HG02938 (cell line): ENCODE measurements at regions not wholly inside any gene's neighbourhood (a gene's known extent, or its start where the extent isn't known, plus 50 kb on each side); places are given as distances from the start of the nearest gene placed in this dataset.

Source experiments
- ATAC-seq: cut with Tn5 transposase; IDR thresholded peaks from one replicate; pipeline ENCODE4 v1.9.1; 2021; ENCODE audit warnings: mild to moderate bottlenecking, moderate library complexity; ENCODE audit not compliant: unreplicated experiment

DNA sequence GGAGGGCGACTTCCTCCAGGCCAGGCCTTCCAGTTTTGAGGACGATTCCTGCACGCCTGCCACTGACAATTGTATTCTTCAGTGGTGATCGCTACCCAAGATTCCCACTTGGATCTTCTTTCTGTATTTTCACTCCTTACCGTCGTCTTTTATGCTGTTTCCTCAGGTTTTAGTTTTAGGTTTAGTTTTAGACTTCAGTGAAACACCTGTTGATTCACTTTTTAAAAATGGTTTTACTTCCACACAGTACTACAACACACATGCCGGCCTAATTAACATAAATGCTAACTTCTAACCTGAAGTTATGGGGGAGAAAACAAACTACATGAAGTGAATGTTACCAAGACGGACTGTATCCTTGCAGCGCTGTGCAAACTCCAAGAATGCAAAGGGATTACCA lies 530.6 kb upstream of the MGMT start:
- no peak for ATAC-seq

GRCh38 chr10:128938558-128938957 lies 528.5 kb upstream of the MGMT start:
- ATAC-seq, result no peak

- ATAC-seq, result no peak
Observed at GRCh38 chr10:128940081-128940480, 527.0 kb upstream of the MGMT start.

GRCh38 chr10:128943111-128943510 lies 523.9 kb upstream of the MGMT start:
- ATAC-seq, result no peak

DNA sequence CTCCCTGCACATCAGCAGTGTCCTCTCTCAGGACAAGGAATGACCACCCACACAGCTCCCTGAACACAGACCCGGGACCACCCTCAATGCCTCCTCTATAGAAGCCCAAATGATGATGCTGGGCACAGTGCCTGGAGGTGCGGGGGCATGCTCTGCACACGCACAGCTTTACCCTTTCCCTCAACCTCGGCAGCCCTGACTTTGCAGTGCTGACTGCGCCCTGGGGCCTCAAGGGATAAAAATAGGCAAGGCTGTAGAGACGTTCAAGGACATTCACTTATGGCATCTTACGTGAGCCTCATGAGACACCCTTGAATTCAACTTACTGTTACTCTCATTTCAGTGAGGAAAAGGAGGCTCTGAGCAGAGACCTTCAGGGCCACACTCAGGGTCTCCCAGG lies 521.6 kb upstream of the MGMT start:
- no peak for ATAC-seq

GRCh38 chr10:128950159-128950915 lies 516.7 kb upstream of the MGMT start:
- no peak for ATAC-seq

DNA sequence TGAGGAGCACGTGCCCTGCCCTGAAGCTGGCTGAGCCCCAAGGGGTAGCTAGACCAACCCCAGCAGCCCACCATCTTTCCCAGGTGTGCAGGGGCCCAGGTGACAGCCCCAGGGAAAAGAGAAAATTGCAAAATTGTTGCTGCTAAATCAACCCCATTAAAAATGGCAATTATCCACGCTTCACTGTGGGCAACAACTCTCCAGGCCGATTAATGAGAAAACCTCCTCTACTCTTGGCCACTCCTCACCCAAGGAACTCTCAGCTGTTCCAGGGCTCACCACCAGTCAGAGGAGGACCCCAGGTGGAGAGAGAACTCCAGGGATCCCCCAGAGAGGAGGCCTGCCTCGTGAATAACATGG lies 516.1 kb upstream of the MGMT start:
- ATAC-seq, result no peak

- no peak for ATAC-seq
Observed at GRCh38 chr10:128952856-128953255, 514.2 kb upstream of the MGMT start.

GRCh38 chr10:128956149-128956548 lies 510.9 kb upstream of the MGMT start:
- ATAC-seq, result no peak

DNA sequence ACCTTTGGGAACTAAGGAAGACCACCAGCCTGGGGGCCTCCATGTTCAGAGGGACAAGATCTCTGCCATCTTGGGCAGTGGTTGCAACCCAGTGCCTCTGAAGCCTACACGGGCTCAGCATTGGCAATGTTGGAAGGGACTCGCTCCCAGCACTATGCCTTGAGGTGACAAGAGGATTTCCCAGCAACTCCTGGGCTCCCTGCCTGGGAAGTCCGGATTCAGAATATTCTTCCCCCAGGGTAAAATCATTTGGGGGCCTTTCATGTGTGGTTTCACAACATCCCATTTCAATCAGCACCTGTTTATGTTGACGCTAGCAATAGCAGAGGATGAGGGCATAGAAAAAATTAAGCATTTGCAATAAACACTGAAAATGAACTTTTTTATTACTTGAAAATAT lies 509.8 kb upstream of the MGMT start:
- ATAC-seq, result no peak

GRCh38 chr10:128958834-128959690 lies 508.0 kb upstream of the MGMT start:
- ATAC-seq, result no peak

DNA sequence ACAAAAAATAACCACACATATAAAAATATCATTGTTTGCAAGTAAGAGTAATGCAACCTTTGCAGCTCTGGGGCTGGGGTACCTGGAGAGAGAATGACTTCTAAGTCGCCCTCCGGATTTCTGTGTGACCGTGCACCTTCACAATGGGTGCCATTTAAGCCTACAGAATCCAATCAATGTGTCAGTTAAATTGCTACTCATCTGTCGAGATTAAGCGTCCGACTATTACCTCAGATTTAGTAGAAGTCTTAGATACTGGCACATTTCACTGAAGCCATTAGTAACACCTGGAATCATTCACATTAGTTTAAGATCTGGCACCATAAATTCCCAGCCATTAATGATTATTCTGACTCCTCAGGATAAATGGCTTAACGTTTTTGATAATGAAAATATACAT lies 507.3 kb upstream of the MGMT start:
- no peak for ATAC-seq

DNA sequence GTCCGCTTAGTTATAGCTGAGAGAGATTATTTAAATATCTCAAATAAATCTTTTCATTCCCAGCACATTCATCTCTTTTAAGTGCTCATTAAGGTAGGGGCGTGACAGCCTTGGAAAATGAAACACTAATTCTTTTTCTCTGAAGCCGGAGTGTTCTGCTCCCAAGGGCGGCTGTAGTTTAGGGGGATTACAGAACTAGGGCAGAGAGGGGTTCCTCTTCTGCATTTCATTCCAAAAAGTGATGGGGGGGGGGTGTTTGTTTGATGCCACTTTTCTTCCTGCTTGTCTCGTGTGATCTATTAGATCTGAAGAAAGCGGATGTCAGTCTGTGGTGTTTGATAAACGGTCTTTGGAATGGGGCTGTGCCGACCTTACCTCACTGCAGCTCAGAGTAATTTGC lies 506.5 kb upstream of the MGMT start:
- ATAC-seq, result no peak

DNA sequence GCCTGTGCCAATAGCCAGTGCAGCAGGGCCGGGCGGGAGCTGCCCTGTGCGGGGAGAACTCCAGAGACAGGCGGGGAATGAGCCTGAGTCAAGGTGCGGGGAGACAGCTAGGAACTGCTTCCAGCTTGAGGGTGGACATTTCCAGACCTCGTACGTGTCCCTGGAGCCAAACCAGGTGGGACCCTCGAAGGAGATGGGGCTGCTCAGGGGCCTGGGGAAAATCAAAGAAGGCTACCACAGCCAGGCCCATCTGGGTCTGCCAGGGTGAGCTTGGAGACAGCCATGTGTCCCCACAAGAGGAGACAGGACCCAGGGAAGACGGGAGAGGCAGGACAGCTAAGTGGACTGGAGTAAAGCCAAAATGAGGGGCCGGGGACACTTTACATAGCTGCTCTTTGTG lies 504.9 kb upstream of the MGMT start:
- no peak for ATAC-seq

DNA sequence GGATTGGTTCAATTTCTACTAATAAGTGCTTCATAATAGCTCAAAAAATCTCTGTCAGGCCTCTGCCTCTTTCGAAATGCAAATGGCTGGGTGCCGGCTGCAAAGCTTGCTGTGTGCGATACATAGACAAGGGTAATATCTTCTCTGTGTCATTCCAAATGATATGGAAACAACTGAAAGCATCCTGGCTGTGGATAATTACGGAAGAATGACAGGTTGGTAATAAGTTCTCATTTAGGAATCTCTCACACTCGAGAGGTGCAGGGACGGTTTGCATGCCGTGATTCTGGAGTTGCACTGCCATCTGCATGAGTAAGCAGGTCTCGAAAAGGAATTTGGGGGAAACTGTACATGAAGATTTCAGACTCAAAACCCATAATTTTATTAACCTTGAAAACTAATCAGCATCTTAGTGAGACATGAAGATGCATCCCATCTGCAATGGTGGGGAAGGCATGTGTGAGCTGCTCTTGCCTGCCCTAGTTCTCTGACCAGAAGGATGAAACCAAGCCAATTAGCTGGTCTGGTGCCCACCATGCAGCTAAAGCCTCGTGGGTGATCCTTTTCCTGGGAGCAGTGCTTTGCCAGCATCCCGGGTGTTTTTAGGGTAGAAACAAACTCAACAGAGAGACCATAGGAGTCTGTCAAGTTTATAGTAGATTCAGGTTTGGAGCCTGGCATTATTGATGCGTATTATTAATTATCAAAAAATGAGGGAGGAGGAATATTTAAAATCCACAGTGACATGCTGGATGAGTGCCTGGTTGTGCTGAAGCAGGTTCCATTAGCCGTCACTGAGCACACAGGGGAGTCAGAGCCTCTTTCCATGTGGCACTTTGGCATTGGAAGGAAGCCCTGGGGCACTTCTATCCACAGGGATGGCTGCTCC lies 503.6 kb upstream of the MGMT start:
- ATAC-seq, result no peak

- no peak for ATAC-seq
Observed at GRCh38 chr10:128964100-128964403, 503.0 kb upstream of the MGMT start.

- ATAC-seq, result no peak
Observed at GRCh38 chr10:128967980-128968756, 498.9 kb upstream of the MGMT start.

GRCh38 chr10:128969551-128969950 lies 497.5 kb upstream of the MGMT start:
- ATAC-seq, result no peak

DNA sequence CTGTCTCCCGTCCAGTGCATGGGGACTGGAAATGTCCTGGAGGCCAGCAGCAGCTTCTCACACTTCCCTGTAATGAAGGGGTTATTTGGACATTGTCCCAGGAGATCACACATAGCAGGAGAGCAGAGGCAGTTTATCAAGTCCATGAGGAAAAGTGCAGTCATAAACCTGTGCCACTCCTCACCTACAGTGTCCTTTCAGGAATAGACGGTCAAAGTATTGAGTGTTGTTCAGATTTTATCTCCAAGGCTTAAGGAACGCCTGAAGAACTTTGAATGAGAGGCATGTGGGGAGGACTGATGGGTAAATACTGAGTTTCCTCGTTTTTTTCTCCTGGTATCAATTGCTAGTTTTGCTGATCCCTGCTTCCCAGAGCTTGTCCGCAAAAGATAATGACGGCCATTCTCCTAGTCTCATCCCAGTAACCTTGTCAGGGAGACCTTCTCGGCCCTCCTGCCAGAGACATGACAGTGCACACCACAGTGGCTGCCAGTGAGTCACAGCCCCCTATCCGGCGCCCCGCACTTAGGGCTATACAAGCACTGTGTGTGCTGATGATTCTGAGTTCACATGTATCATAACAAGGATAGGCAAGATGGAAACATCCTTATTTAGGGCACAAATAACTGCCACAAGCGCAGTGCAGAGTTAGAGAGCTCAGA lies 495.5 kb upstream of the MGMT start:
- ATAC-seq, result no peak

DNA sequence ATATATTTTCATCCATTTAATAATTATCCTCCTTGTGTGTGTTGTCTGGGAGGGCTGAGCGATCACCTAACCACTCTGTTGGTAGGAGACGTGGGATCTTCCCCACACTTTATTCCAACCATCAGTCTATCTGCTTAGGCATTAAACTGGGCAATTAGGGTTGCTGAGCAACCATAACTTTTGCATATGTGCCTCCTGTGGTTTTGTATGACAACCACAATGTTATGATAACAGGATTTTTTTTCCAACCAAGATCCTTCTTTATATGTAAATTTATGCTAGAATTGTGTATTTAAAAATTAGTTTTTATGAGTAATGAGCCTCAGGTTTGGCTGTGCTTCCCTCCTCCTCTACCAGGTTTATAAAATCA lies 495.0 kb upstream of the MGMT start:
- no peak for ATAC-seq
